ENCODE measurements at regions not wholly inside any gene's neighbourhood (a gene's known extent, or its start where the extent isn't known, plus 50 kb on each side); places are given as distances from the start of the nearest gene placed in this dataset.

DNA sequence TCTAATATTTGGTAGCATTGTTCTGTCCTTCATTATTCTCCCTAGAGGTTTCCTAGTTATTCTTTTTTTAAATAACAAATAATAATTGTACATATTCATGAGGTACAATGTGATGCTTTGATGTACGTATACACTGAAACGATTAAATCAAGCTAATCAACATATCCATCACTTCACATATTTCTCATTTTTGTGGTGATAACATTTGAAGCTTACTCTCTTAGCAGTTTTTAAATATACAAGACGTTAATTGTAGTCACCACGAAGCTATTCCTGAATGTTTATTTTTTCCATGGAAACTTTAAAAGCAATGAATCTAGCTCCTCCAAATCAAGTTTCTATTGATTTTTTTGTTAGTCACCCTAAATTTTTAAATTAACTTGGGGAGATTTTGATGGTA, 81.1 kb upstream of the PRNP start:
- peaks cover 3 to 44% (median 15%) of the 10 kb centered on the region in 4 donors for H3K4me1 ChIP-seq
- WGBS, 5 donors: 50 to 58% (median 55%) methylated on average over 4 of the region's 4 CpGs
- TF ChIP-seq POLR2A (IDR thresholded peaks at IDR 0.05) (no peak), EP300 (IDR thresholded peaks at IDR 0.05) (no peak), POLR2AphosphoS5 (IDR thresholded peaks at IDR 0.05) (no peak)
- TF ChIP-seq, protein P1, sequence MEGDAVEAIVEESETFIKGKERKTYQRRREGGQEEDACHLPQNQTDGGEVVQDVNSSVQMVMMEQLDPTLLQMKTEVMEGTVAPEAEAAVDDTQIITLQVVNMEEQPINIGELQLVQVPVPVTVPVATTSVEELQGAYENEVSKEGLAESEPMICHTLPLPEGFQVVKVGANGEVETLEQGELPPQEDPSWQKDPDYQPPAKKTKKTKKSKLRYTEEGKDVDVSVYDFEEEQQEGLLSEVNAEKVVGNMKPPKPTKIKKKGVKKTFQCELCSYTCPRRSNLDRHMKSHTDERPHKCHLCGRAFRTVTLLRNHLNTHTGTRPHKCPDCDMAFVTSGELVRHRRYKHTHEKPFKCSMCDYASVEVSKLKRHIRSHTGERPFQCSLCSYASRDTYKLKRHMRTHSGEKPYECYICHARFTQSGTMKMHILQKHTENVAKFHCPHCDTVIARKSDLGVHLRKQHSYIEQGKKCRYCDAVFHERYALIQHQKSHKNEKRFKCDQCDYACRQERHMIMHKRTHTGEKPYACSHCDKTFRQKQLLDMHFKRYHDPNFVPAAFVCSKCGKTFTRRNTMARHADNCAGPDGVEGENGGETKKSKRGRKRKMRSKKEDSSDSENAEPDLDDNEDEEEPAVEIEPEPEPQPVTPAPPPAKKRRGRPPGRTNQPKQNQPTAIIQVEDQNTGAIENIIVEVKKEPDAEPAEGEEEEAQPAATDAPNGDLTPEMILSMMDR (IDR thresholded peaks at IDR 0.05): no peak
- no peak overlapping the region for H3K27ac ChIP-seq
- H3K27me3 ChIP-seq: peaks cover 0 to 22% (median 4%) of the 10 kb centered on the region in 3 donors
- intact Hi-C loops (cut with DNase I; ENCODE audit: low total_unique reads): loop anchor here (10.0 kb wide), 1 partner anchor 350 kb away; no protein-coding TSS in a partner anchor
- no peak overlapping the region for H3K4me3 ChIP-seq
- H3K9me3 ChIP-seq: no peaks in the 10 kb centered on the region
- no peak for DNase-seq
- no peaks in the 10 kb centered on the region for H3K36me3 ChIP-seq

- no peak for DNase-seq
- Histone ChIP-seq H3K27me3 (peaks cover 0 to 22% (median 4%) of the 10 kb centered on the region in 3 donors), H3K4me3 (no peak overlapping the region), H3K27ac (peak overlapping the region in 1 of 5 donors; percentile 74), H3K36me3 (no peaks in the 10 kb centered on the region), H3K9me3 (no peaks in the 10 kb centered on the region), H3K4me1 (peaks cover 3 to 44% (median 15%) of the 10 kb centered on the region in 4 donors)
- TF ChIP-seq POLR2AphosphoS5 (IDR thresholded peaks at IDR 0.05): no peak
- TF ChIP-seq EP300 (IDR thresholded peaks at IDR 0.05): no peak
- TF ChIP-seq POLR2A (IDR thresholded peaks at IDR 0.05): no peak
- TF ChIP-seq, protein P1 (IDR thresholded peaks at IDR 0.05): no peak
- intact Hi-C loops (cut with DNase I; ENCODE audit: low total_unique reads): loop anchor here (10.0 kb wide), 1 partner anchor 350 kb away; no protein-coding TSS in a partner anchor
- WGBS, 5 donors: 63 to 81% (median 72%) methylated on average over 3 of the region's 3 CpGs
These were observed 81.7 kb upstream of the PRNP start for GRCh38 chr20:4604580-4604979.

- peaks cover 3 to 44% (median 15%) of the 10 kb centered on the region in 4 donors for H3K4me1 ChIP-seq
- intact Hi-C loops (cut with DNase I; ENCODE audit: low total_unique reads): loop anchor here (10.0 kb wide), 1 partner anchor 351 kb away; no protein-coding TSS in a partner anchor
- peak in 1 of 2 donors; percentile 44 for DNase-seq
- peak overlapping the region in 2 of 5 donors; percentile 37 to 74 for H3K27ac ChIP-seq
- H3K9me3 ChIP-seq: no peaks in the 10 kb centered on the region
- H3K4me3 ChIP-seq: no peak overlapping the region
- no peaks in the 10 kb centered on the region for H3K36me3 ChIP-seq
- TF ChIP-seq, protein P1 (IDR thresholded peaks at IDR 0.05): no peak
- peak in 1 of 3 donors; percentile 47 for TF ChIP-seq POLR2AphosphoS5 (IDR thresholded peaks at IDR 0.05)
- 49 to 68% (median 57%) methylated on average over 11 of the region's 11 CpGs for WGBS, 5 donors
- peaks cover 0 to 22% (median 4%) of the 10 kb centered on the region in 3 donors for H3K27me3 ChIP-seq
These were observed 82.5 kb upstream of the PRNP start for GRCh38 chr20:4603724-4604123.

- peaks cover 3 to 38% (median 13%) of the 10 kb centered on the region in 4 donors for H3K4me1 ChIP-seq
- TF ChIP-seq, protein P1 (IDR thresholded peaks at IDR 0.05): no peak
- no peak for TF ChIP-seq EP300 (IDR thresholded peaks at IDR 0.05)
- TF ChIP-seq POLR2AphosphoS5 (IDR thresholded peaks at IDR 0.05): no peak
- TF ChIP-seq POLR2A (IDR thresholded peaks at IDR 0.05): no peak
- intact Hi-C loops (cut with DNase I; ENCODE audit: low total_unique reads): loop anchor here (10.0 kb wide), 1 partner anchor 353 kb away; no protein-coding TSS in a partner anchor
These were observed 84.0 kb upstream of the PRNP start for GRCh38 chr20:4602297-4602631.

More at GRCh38 chr20:4602297-4602631, 84.0 kb upstream of the PRNP start:
- no peak for DNase-seq
- H3K9me3 ChIP-seq: no peaks in the 10 kb centered on the region
- H3K27ac ChIP-seq: peak overlapping the region in 2 of 5 donors; percentile 8 to 74
- WGBS, 5 donors: 49 to 86% (median 73%) methylated on average over 4 of the region's 4 CpGs
- peaks cover 0 to 22% (median 4%) of the 10 kb centered on the region in 3 donors for H3K27me3 ChIP-seq
- H3K36me3 ChIP-seq: no peaks in the 10 kb centered on the region
- no peak overlapping the region for H3K4me3 ChIP-seq
